Stimulated activated CD4-positive, alpha-beta T cell treated with anti-CD3 and anti-CD28 coated beads, Interleukin-4, amount 100 ng/mL, for 24 hours (primary cell): ENCODE measurements at regions not wholly inside any gene's neighbourhood (a gene's known extent, or its start where the extent isn't known, plus 50 kb on each side); places are given as distances from the start of the nearest gene placed in this dataset.
"Not testable (repeated sequence)": the region's sequence is repeated elsewhere in the genome, so short reads cannot be mapped to it uniquely, and the experiment has no call there.

Source experiments
- DNase-seq: peaks from one replicate; pipeline ENCODE4 v3.0.0-alpha.2; 2020

GRCh38 chr16:13336907-13337881 lies 435.8 kb downstream of the SHISA9 start:
- not testable (repeated sequence) for DNase-seq

DNA sequence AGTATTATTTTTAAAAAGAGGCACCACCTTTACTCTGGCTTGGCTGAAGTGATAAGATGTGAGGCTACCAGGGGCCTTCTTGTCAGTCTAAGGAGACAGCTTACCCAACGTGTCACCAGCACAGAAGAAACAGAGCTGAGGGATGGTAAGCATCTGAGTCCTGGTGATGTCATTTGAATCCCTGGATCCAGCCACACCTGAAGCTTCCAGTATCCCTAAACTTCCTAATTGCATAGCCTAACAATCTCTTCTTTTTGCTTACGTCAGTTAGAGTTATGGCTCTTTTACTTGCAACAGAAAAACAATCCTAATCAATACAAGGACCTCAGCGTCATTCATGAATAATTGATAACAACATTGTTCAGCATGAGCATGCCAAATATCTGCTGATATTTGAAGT lies 436.6 kb downstream of the SHISA9 start:
- no peak for DNase-seq

DNA sequence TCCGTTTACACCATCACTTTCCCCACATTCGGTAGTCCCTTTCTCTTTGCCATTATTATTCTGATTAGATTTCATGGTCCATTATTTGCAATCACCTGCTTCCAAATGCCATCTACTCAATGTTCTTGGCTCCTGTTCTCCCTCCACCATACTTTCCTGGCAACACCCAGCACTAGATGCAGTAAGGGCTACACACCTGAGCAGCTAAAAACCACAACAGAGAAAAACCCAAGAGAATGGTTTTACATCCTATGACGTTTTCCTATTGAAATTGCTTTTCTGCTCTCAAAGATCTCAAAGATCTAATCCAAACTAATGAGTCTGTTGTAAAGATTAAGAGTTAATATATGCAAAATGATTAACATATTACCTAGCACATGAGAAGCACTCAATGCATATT lies 441.3 kb downstream of the SHISA9 start:
- DNase-seq, result no peak

DNA sequence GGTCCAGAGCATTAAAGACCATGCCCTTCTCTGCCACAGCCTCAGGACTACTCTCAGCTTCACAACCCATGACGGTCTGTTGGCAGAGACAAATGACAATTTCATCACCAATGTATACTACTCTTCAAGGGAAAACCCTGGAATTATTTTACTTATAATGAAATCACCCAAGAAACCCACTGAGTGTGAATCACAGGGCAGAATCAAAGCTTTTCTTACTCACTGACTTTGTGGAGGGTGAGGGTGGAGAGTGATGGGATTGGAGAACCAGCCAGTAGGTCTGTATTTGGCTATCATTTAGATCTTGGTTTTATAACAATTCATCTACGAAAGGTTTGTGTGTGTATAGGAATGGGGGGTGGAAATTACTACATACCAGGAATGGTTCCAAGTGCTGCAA lies 442.6 kb downstream of the SHISA9 start:
- DNase-seq, result no peak

DNA sequence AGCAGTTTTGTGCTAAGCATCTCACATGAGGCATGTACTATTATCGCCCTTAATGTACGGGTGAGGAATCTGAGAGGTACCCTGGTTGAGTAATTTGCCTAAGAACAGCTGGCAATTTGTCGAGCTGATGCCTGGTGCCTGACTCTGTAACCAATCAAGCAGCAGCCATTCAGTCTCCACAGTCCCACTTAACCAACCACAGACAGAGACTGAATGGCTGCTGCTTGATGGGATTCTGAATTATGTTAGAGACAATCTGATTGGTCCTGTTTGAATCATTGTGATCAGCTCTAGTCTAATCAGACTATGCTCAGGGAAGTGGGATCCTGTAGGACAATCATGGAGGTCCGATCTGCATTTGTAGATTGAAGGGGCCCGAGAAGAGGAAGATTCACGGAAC lies 447.0 kb downstream of the SHISA9 start:
- DNase-seq, result no peak

DNA sequence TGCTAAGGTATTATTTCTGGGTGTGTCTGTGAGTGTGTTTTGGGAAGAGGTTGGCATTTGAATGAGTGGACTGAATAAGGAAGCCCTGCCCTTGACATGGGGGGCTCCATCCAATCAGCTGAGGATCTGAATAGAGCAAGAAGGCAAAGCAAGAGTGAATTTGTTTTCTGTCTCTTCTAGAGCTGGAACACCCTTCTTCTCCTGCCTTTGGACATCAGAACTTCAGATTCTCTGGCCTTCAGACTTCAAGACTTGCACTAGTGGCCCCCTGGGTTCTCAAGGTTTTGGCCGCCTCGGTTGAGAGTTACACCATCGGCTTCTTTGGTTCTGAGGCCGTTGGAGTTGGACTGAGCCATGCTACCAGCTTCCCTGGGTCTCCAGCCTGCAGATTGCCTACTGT lies 448.6 kb downstream of the SHISA9 start:
- DNase-seq, result no peak

- no peak for DNase-seq
These were observed 449.8 kb downstream of the SHISA9 start for GRCh38 chr16:13351181-13351580.

DNA sequence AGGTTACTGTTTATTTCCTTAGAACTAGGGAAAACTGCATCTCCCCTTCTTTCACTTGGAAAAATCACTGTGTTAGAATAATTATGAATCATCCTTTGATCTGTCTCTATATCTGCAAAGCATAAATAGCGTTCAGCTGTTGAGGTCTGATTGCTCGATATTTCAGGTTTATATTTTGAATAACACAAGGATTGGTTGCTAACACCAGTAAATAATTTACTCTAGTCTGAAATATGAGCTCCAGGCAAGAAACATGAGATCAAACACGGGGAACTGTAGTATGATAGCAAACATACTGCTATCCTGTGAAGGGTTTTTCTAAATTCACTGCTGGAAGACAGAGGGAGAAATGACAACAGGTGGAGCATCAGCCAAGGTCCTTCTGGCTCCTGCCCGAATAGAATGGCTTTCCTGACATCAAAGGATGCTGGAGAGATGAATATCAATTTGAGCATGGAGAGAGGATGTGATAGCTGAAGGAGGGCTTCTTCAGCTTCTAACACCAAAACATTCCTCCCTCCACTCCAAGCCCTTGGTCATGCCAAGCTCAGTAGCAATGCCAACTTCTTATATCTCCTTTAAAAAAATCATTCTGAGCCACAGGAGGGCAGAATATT lies 450.3 kb downstream of the SHISA9 start:
- DNase-seq, result no peak

- not testable (repeated sequence) for DNase-seq
These were observed 451.4 kb downstream of the SHISA9 start for GRCh38 chr16:13352796-13353195.

- DNase-seq, result not testable (repeated sequence)
These were observed 456.4 kb downstream of the SHISA9 start for GRCh38 chr16:13357842-13358241.

DNA sequence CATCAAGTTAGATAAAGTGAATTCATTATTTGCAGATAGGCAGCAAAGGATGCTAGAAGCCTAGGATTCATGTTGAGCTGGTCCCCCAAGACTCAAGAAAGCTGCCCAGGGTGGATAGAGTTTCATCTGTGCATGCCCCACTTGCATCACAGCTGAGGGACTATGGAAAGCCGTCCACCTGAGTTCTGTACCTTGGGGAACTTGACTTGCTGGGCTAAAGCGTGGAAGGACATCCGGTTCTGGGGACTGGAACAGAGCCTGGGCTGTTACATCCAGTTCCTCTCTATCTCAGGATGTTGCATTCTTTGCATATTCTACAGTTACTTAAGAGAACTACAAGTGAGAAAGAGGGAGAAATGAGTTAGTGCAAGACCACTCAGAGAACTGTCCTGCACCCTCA lies 458.4 kb downstream of the SHISA9 start:
- DNase-seq, result no peak

- DNase-seq, result no peak
These were observed 471.0 kb downstream of the SHISA9 start for GRCh38 chr16:13372421-13372820.

DNA sequence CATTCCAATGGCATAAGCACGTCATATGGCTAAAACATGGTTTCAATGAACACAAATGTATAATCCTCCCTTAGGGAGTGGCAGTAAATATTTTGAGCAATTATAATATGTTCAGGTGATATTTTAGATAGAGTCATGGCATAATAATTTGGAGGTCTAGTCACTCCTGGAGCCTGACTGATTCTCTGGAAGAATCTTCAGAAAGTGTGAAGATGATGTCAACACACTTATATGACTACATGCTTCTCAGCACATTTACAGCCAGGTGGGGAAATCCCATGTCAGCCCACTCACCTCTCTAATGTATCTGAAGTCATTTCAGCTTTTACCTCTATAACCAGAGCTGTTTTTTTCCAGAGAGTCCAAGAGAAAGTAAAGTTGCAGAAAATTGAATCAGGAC lies 474.8 kb downstream of the SHISA9 start:
- no peak for DNase-seq

DNA sequence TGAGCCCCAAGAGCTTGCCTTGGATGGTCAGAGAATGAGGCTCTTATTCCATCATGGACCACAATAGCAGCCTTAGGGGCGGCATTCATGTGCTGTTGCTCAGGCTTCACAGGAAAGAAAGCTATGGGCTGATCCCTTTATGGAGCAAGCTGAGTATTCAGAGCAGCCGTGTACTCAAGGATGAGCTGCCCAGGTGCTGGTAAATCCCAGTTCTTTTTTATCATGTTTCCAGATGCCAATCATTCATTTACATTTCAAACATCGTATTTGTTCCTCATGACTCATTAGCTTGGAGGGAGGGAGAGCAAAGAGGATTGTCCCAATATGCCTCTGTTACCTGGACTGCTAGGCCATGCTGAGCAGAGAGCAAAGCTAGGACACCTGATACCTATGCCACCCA lies 475.7 kb downstream of the SHISA9 start:
- no peak for DNase-seq

DNA sequence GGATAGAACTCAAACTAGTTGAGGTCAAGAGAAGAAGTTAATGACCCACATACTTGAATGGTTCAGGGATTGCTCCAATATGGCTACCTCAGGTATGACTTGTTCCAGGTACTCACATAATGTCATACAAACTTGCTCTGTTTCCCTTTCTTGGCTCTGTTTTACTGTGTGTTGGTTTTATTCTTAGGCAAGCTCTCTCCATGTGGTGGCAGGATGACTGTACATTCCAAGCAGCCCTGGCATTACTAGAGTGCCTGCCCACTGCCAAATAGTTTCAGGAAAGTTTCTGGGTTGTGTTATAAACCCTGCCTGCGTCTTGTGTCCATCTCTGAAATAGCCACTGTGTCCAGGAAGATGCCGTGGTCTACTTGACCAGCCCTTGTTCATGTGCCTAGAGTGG lies 476.8 kb downstream of the SHISA9 start:
- DNase-seq, result no peak

DNA sequence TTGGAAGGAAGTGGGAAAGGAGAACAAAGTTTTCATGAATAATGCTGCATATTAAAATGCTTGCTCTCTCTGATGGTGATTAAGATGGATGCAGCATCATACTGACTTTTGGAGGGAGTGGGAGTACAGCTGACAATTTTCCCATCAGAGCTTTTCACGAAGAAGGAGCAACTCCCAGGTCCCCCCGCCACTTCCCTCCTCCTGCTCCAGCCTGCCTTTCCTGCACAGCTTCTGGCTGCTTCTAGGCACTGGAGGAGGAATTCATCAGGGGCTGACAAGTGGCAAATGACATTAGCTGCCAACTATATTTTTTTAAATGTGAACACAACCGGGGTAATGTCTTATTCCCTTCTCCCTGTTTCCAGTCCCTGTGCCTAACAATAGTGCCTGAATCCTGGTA lies 477.9 kb downstream of the SHISA9 start:
- DNase-seq, result no peak

GRCh38 chr16:13385156-13386040 lies 484.0 kb downstream of the SHISA9 start:
- not testable (repeated sequence) for DNase-seq

GRCh38 chr16:13390093-13390985 lies 488.9 kb downstream of the SHISA9 start:
- DNase-seq, result no peak

DNA sequence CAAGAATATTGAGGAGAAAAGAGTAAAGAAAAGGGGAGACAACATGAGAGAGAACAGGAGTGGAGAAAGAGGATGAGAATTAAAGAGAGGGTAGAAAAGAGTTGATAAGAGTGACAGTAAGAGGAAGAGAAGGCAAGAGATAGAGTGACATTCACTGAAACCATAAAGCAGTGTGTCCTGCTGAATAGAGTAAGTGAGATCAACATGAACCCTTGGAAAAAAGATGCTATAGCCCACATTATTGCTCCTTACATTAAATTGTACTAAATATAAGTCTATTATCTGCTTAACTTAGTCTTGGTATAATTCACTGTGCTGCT lies 489.5 kb downstream of the SHISA9 start:
- no peak for DNase-seq

GRCh38 chr16:13391337-13391736 lies 489.9 kb downstream of the SHISA9 start:
- no peak for DNase-seq

- no peak for DNase-seq
These were observed 490.9 kb downstream of the SHISA9 start for GRCh38 chr16:13392341-13392740.

DNA sequence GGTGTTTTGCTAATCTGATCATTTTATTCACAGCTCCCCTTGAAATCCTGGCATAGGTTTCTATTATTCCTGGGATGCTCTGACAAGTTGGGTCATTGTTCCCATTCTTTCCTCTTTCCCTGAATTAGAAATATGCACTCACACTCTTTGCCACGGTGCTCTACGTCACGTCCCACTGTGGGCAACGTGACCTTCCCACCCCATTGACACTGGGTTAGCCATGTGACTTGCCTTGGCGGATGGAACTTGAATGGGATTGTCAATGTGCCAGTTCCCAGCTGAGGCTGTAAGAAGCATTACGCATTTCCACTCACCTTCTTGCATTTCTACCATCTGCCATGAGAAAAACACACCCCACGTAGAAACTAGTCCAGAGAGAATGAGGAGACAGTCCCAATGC lies 492.4 kb downstream of the SHISA9 start:
- DNase-seq, result no peak
